HEK293 (cell line): ENCODE measurements at regions not wholly inside any gene's neighbourhood (a gene's known extent, or its start where the extent isn't known, plus 50 kb on each side); places are given as distances from the start of the nearest gene placed in this dataset.
A peak's percentile ranks its signal among the peaks of the same experiment; 100 is the strongest.

Experiments used
- CTCF ChIA-PET: fragments of 350-600 bp; formaldehyde crosslinking; extraction: SDS; loops from one replicate; lab custom pipeline; 2021; ENCODE audit warnings: antibody characterized with exemption; lab: Yijun Ruan, JAX
- POLR2A ChIA-PET: fragments of 300-600 bp; formaldehyde crosslinking; extraction: SDS; loops from one replicate; lab custom pipeline; 2020; ENCODE audit warnings: antibody characterized with exemption, inconsistent platforms; lab: Yijun Ruan, JAX
- H3K27ac ChIP-seq: fragments of 200-500 bp; sonication (Bioruptor generic); 2 replicates; pipeline ENCODE4 v1.5.1; 2014; ENCODE audit warnings: low read depth, low read length, control low read depth, inconsistent platforms; ENCODE audit errors: extremely low read depth
- H3K36me3 ChIP-seq, 2 experiments: fragments of 200-500 bp in 1 of 2; sonication (Bioruptor generic) in 1 of 2; 1 replicate in 1 of 2; 2 replicates in 1 of 2; pipeline ENCODE4 v1.5.1; 2014 to 2017; ENCODE audit warnings: inconsistent platforms in 2 of 2, low read length in 2 of 2; ENCODE audit not compliant: control insufficient read depth in 2 of 2, insufficient read depth in 1 of 2
- H3K4me1 ChIP-seq: fragments of 200-500 bp; sonication (Bioruptor generic); 2 replicates; pipeline ENCODE4 v1.5.1; 2014; ENCODE audit warnings: mild to moderate bottlenecking, low read length, inconsistent platforms; ENCODE audit not compliant: control insufficient read depth, insufficient read depth
- H3K4me3 ChIP-seq: 2 replicates; pipeline ENCODE4 v1.5.1; 2011; ENCODE audit warnings: low read depth, mild to moderate bottlenecking, control low read depth, low read length, moderate library complexity
- H3K9me3 ChIP-seq: fragments of 200-500 bp; sonication (Bioruptor generic); 2 replicates; pipeline ENCODE4 v1.5.1; 2014; ENCODE audit warnings: low read depth, low read length, inconsistent platforms; ENCODE audit not compliant: control insufficient read depth, insufficient read depth
- BCL6B ChIP-seq: fragments of 450-650 bp; formaldehyde crosslinking; IDR thresholded peaks from 2 replicates; pipeline ENCODE4 v1.5.1; 2017; ENCODE audit warnings: missing biosample characterization, missing genetic modification characterization
- GLIS1 ChIP-seq: fragments of 450-650 bp; formaldehyde crosslinking; IDR thresholded peaks from 2 replicates; pipeline ENCODE4 v1.5.1; 2016; ENCODE audit warnings: missing biosample characterization, missing genetic modification characterization
- TRIM28 ChIP-seq: IDR thresholded peaks from 2 replicates; pipeline ENCODE4 v1.6.1; 2011; ENCODE audit warnings: low read length, control low read depth, borderline replicate concordance
- ZBTB10 ChIP-seq: fragments of 450-650 bp; formaldehyde crosslinking; IDR thresholded peaks from 2 replicates; pipeline ENCODE4 v1.5.1; 2016; ENCODE audit warnings: missing biosample characterization, missing genetic modification characterization
- ZBTB21 ChIP-seq: fragments of 450-650 bp; formaldehyde crosslinking; IDR thresholded peaks from 2 replicates; pipeline ENCODE4 v1.5.1; 2017; ENCODE audit warnings: missing biosample characterization, missing genetic modification characterization
- ZNF280C ChIP-seq: fragments of 450-650 bp; formaldehyde crosslinking; IDR thresholded peaks from 2 replicates; pipeline ENCODE4 v1.5.1; 2016; ENCODE audit warnings: missing biosample characterization, missing genetic modification characterization
- ZNF302 ChIP-seq: fragments of 450-650 bp; formaldehyde crosslinking; IDR thresholded peaks from 2 replicates; pipeline ENCODE4 v1.5.1; 2016; ENCODE audit warnings: missing biosample characterization, missing genetic modification characterization, low read depth
- ZNF354C ChIP-seq: fragments of 450-650 bp; formaldehyde crosslinking; IDR thresholded peaks from 2 replicates; pipeline ENCODE4 v1.5.1; 2016; ENCODE audit warnings: missing biosample characterization, missing genetic modification characterization, low read depth, borderline replicate concordance
- ZNF366 ChIP-seq: fragments of 450-650 bp; formaldehyde crosslinking; conservative IDR thresholded peaks from 2 replicates; pipeline ENCODE4 v1.5.1; 2016; ENCODE audit warnings: missing biosample characterization, missing genetic modification characterization
- ZNF37A ChIP-seq: fragments of 450-650 bp; IDR thresholded peaks from 2 replicates; pipeline ENCODE4 v1.5.1; 2018; ENCODE audit warnings: missing biosample characterization, missing genetic modification characterization
- ZNF394 ChIP-seq: fragments of 450-650 bp; formaldehyde crosslinking; IDR thresholded peaks from 2 replicates; pipeline ENCODE4 v1.5.1; 2016; ENCODE audit warnings: missing biosample characterization, missing genetic modification characterization, mild to moderate bottlenecking, moderate library complexity, borderline replicate concordance
- ZNF423 ChIP-seq: fragments of 450-650 bp; formaldehyde crosslinking; IDR thresholded peaks from 2 replicates; pipeline ENCODE4 v1.5.1; 2016; ENCODE audit warnings: missing biosample characterization, missing genetic modification characterization
- ZNF513 ChIP-seq: fragments of 450-650 bp; IDR thresholded peaks from 2 replicates; pipeline ENCODE4 v1.5.1; 2018; ENCODE audit warnings: missing biosample characterization, missing genetic modification characterization
- ZNF580 ChIP-seq: fragments of 450-650 bp; formaldehyde crosslinking; IDR thresholded peaks from 2 replicates; pipeline ENCODE4 v1.5.1; 2016; ENCODE audit warnings: missing biosample characterization, missing genetic modification characterization
- ZNF585B ChIP-seq: fragments of 450-650 bp; formaldehyde crosslinking; IDR thresholded peaks from 2 replicates; pipeline ENCODE4 v1.5.1; 2016; ENCODE audit warnings: missing biosample characterization, missing genetic modification characterization
- ZSCAN18 ChIP-seq: fragments of 450-650 bp; formaldehyde crosslinking; IDR thresholded peaks from 2 replicates; pipeline ENCODE4 v1.5.1; 2016; ENCODE audit warnings: missing biosample characterization, missing genetic modification characterization

- TF ChIP-seq ZNF354C (tag by site-specific recombination): no peak
- TF ChIP-seq, all 188 proteins: peak for 0
These were observed 71.5 kb upstream of the DISP3 start (continued) for GRCh38 chr1:11407301-11407994.

- H3K27ac ChIP-seq: no peak overlapping the region
- H3K4me1 ChIP-seq: no peaks in the 10 kb centered on the region
- TF ChIP-seq ZBTB21 (tag by site-specific recombination) (no peak), ZSCAN18 (tag by site-specific recombination) (no peak), ZNF585B (tag by site-specific recombination) (no peak), ZNF280C (tag by site-specific recombination) (no peak), TRIM28 (no peak)
- no peaks in the 10 kb centered on the region for H3K36me3 ChIP-seq
- CTCF ChIA-PET: no interaction called here
- no peak overlapping the region for H3K4me3 ChIP-seq
- POLR2A ChIA-PET: no interaction called here
- no peaks in the 10 kb centered on the region for H3K9me3 ChIP-seq
These were observed 66.8 kb upstream of the DISP3 start for GRCh38 chr1:11412141-11412540.

- POLR2A ChIA-PET: interaction anchor here (0.7 kb wide), 1 partner anchor 142 kb away, joined by 3 read pairs; no protein-coding TSS in a partner anchor
- H3K36me3 ChIP-seq: no peaks in the 10 kb centered on the region
- no peak overlapping the region for H3K4me3 ChIP-seq
- CTCF ChIA-PET: interaction anchor here (0.7 kb wide), 1 partner anchor 72 kb away, joined by 5 read pairs; no protein-coding TSS in a partner anchor
- H3K27ac ChIP-seq: no peak overlapping the region
- TF ChIP-seq GLIS1 (tag by site-specific recombination): peak; percentile 25; the same call in 1 of the 2 replicates
- no peak for TF ChIP-seq ZNF37A
- 0 out of 2 replicates have a peak, but pooled peaks have one; percentile 9 for TF ChIP-seq ZNF366 (tag by site-specific recombination)
- no peaks in the 10 kb centered on the region for H3K9me3 ChIP-seq
- H3K4me1 ChIP-seq: no peaks in the 10 kb centered on the region
These were observed 65.0 kb upstream of the DISP3 start for GRCh38 chr1:11413986-11414391.

GRCh38 chr1:11414926-11415538, 63.9 kb upstream of the DISP3 start:
- ChIA-PET CTCF (interaction anchor here (0.6 to 1.1 kb wide), 2 partner anchors 221 to 1338 kb away, joined by 3 read pairs; no protein-coding TSS in a partner anchor), POLR2A (no interaction called here)
- Histone ChIP-seq H3K4me3 (no peak overlapping the region), H3K9me3 (no peaks in the 10 kb centered on the region), H3K27ac (no peak overlapping the region), H3K36me3 (no peaks in the 10 kb centered on the region), H3K4me1 (no peaks in the 10 kb centered on the region)
- no peak for TF ChIP-seq ZNF513 (tag by site-specific recombination)
- no peak for TF ChIP-seq ZNF394
- TF ChIP-seq BCL6B (tag by site-specific recombination): no peak
- TF ChIP-seq ZNF423 (tag by site-specific recombination): no peak
- no peak for TF ChIP-seq ZBTB10
- no peak for TF ChIP-seq ZNF302 (tag by site-specific recombination)
- TF ChIP-seq ZNF580 (tag by site-specific recombination): no peak
